GM12878 (cell line): ENCODE measurements at regions not wholly inside any gene's neighbourhood (a gene's known extent, or its start where the extent isn't known, plus 50 kb on each side); places are given as distances from the start of the nearest gene placed in this dataset.

Experiments
- ATAC-seq: fragments of 200-7000 bp; cut with Tn5 transposase; 3 replicates; pipeline ENCODE4 v1.9.1; 2020; ENCODE audit warnings: mild to moderate bottlenecking, moderate library complexity
- BruUV-seq: library from RNA; stranded (reverse); fragments of 400-500 nt; replicated peaks from 2 replicates; lab custom pipeline; 2021; lab: Mats Ljungman, UMichigan
- CTCF ChIA-PET: fragments of 300-600 bp; sonication (Branson Sonifier 250); formaldehyde crosslinking; extraction: SDS; loops from one replicate; lab custom pipeline; 2021; ENCODE audit warnings: inconsistent platforms; lab: Yijun Ruan, JAX
- POLR2A ChIA-PET: fragments of 350-600 bp; formaldehyde crosslinking; extraction: SDS; loops from one replicate; lab custom pipeline; 2021; ENCODE audit warnings: inconsistent platforms; lab: Charles Lee
- RAD21 ChIA-PET: fragments of 300-600 bp; sonication (Branson Sonifier 250); formaldehyde crosslinking; loops from one replicate; lab custom pipeline; 2023; ENCODE audit warnings: antibody characterized with exemption; ENCODE audit not compliant: unreplicated experiment; lab: Charles Lee
- SMC1A ChIA-PET: fragments of 300-600 bp; sonication (Branson Sonifier 250); formaldehyde crosslinking; loops from one replicate; lab custom pipeline; 2023; ENCODE audit not compliant: unreplicated experiment, uncharacterized antibody; lab: Charles Lee
- DNase-seq: peaks from one replicate; pipeline ENCODE4 v3.0.0-alpha.2; 2011; ENCODE audit warnings: low read depth, low spot score
- FAIRE-seq: peaks from 3 replicates; lab custom pipeline; 2011; peaks lifted over from hg19 to GRCh38; lab: Jason Lieb, UNC
- H2AFZ ChIP-seq: 2 replicates; pipeline ENCODE4 v1.6.0; 2011; ENCODE audit warnings: low read depth, low read length, control low read depth; ENCODE audit not compliant: control insufficient read depth
- H3K27ac ChIP-seq: 2 replicates; pipeline ENCODE4 v1.5.1; 2011; ENCODE audit warnings: control low read depth; ENCODE audit not compliant: control insufficient read depth, insufficient read depth
- H3K27me3 ChIP-seq, 2 experiments: replicated peaks in 1 of 2; 2 replicates each; pipeline versions ENCODE4 v1.6.0 to v1.6.1; 2011; ENCODE audit warnings: low read length in 1 of 2; ENCODE audit not compliant: control insufficient read depth in 2 of 2, insufficient read depth in 2 of 2
- H3K36me3 ChIP-seq, 2 experiments: 2 replicates each; pipeline ENCODE4 v1.5.1; 2011; ENCODE audit warnings: low read length in 1 of 2; ENCODE audit not compliant: control insufficient read depth in 2 of 2, insufficient read depth in 2 of 2
- H3K4me1 ChIP-seq: 2 replicates; pipeline ENCODE4 v1.6.1; 2011; ENCODE audit warnings: mild to moderate bottlenecking, low read length, moderate library complexity, mixed read lengths; ENCODE audit not compliant: control insufficient read depth, insufficient read depth
- H3K4me2 ChIP-seq: 2 replicates; pipeline ENCODE4 v1.6.0; 2011; ENCODE audit warnings: control low read depth; ENCODE audit not compliant: control insufficient read depth, insufficient read depth
- H3K4me3 ChIP-seq: fragments of 200-600 bp; sonication (generic); 2 replicates; pipeline ENCODE4 v1.5.1; 2016
- H3K79me2 ChIP-seq: 2 replicates; pipeline ENCODE4 v1.6.0; 2011; ENCODE audit warnings: low read length; ENCODE audit not compliant: control insufficient read depth, insufficient read depth
- H3K9ac ChIP-seq: 2 replicates; pipeline ENCODE4 v1.8.0; 2011; ENCODE audit warnings: low read length, control low read depth, mixed read lengths; ENCODE audit not compliant: control insufficient read depth, insufficient read depth
- H3K9me3 ChIP-seq: replicated peaks from 3 replicates; pipeline ENCODE4 v1.5.1; 2011; ENCODE audit warnings: mild to moderate bottlenecking, low read length; ENCODE audit not compliant: control insufficient read depth, insufficient read depth
- H4K20me1 ChIP-seq: 2 replicates; pipeline ENCODE4 v1.6.0; 2011; ENCODE audit not compliant: control insufficient read depth, insufficient read depth
- BACH1 ChIP-seq: fragments of 450-650 bp; IDR thresholded peaks from 2 replicates; pipeline ENCODE4 v1.6.1; 2017; ENCODE audit warnings: mild to moderate bottlenecking, borderline replicate concordance
- DPF2 ChIP-seq: fragments of 450-650 bp; IDR thresholded peaks from 2 replicates; pipeline ENCODE4 v1.6.1; 2017; ENCODE audit warnings: mild to moderate bottlenecking
- ETV6 ChIP-seq, 2 experiments: fragments of 450-650 bp in 1 of 2; IDR thresholded peaks in 1 of 2; conservative IDR thresholded peaks in 1 of 2; 2 replicates each; pipeline ENCODE4 v1.6.1; 2014; ENCODE audit warnings: antibody characterized with exemption in 1 of 2, borderline replicate concordance in 1 of 2, low read depth in 1 of 2, mild to moderate bottlenecking in 1 of 2, moderate library complexity in 1 of 2
- HDGF ChIP-seq: fragments of 450-650 bp; IDR thresholded peaks from 2 replicates; pipeline ENCODE4 v1.6.1; 2016; ENCODE audit warnings: antibody characterized with exemption
- IKZF1 ChIP-seq: fragments of 450-650 bp; conservative IDR thresholded peaks from 2 replicates; pipeline ENCODE4 v1.6.1; 2017; ENCODE audit warnings: antibody characterized with exemption, mild to moderate bottlenecking
- IRF4 ChIP-seq: IDR thresholded peaks from 2 replicates; pipeline ENCODE4 v1.6.1; 2011; ENCODE audit warnings: low read depth, low read length
- MYC ChIP-seq: IDR thresholded peaks from 2 replicates; pipeline ENCODE4 v1.6.1; 2011; ENCODE audit warnings: mild to moderate bottlenecking, low read length, moderate library complexity, inconsistent platforms; ENCODE audit not compliant: insufficient read depth, insufficient replicate concordance, insufficient read length, severe bottlenecking
- NFIC ChIP-seq: IDR thresholded peaks from 2 replicates; pipeline ENCODE4 v1.6.1; 2012; ENCODE audit warnings: low read depth, mild to moderate bottlenecking, inconsistent platforms, low read length, moderate library complexity
- NFXL1 ChIP-seq: fragments of 450-650 bp; IDR thresholded peaks from 2 replicates; pipeline ENCODE4 v1.6.1; 2017; ENCODE audit warnings: antibody characterized with exemption, mild to moderate bottlenecking, borderline replicate concordance
- PML ChIP-seq: IDR thresholded peaks from 2 replicates; pipeline ENCODE4 v1.6.1; 2012; ENCODE audit warnings: low read length, inconsistent platforms
- PRDM15 ChIP-seq: fragments of 450-650 bp; formaldehyde crosslinking; IDR thresholded peaks from 2 replicates; pipeline ENCODE4 v1.4.0; 2020; ENCODE audit warnings: mild to moderate bottlenecking, moderate library complexity
- RAD51 ChIP-seq: fragments of 450-650 bp; IDR thresholded peaks from 2 replicates; pipeline ENCODE4 v1.6.1; 2016; ENCODE audit warnings: moderate library complexity, mild to moderate bottlenecking, inconsistent platforms
- RB1 ChIP-seq: fragments of 450-650 bp; formaldehyde crosslinking; IDR thresholded peaks from 2 replicates; pipeline ENCODE4 v1.6.1; 2017; ENCODE audit warnings: mild to moderate bottlenecking, borderline replicate concordance
- RELA ChIP-seq: fragments of 450-650 bp; IDR thresholded peaks from 2 replicates; pipeline ENCODE4 v1.8.0; 2014; ENCODE audit warnings: borderline replicate concordance; ENCODE audit not compliant: partially characterized antibody
- REST ChIP-seq: IDR thresholded peaks from 2 replicates; pipeline ENCODE4 v1.6.1; 2012; ENCODE audit warnings: mild to moderate bottlenecking, low read depth, low read length
- SMAD5 ChIP-seq: IDR thresholded peaks from 2 replicates; pipeline ENCODE4 v1.6.1; 2016; ENCODE audit warnings: antibody characterized with exemption, low read depth
- WGBS: methylation state at CpG from one replicate; pipeline ENCODE4 v1.1.6; 2016; ENCODE audit warnings: low lambda C conversion rate; ENCODE audit not compliant: insufficient replicate concordance, insufficient coverage; ENCODE audit errors: missing lambda C conversion rate; 5-methylcytosine and 5-hydroxymethylcytosine counted together
- in situ Hi-C: fragments of 300-500 bp; cut with MboI; formaldehyde crosslinking; loops from 9 replicates; pipeline ENCODE4 v1.14.3; 2018; ENCODE audit warnings: mixed read lengths
- intact Hi-C: fragments of 100-400 bp; cut with micrococcal nuclease; formaldehyde crosslinking; loops from one replicate; pipeline ENCODE4 v1.14.2; 2022; ENCODE audit not compliant: unreplicated experiment
- TF ChIP-seq, protein P1 (sequence below): fragments of 450-650 bp; IDR thresholded peaks from 2 replicates; pipeline ENCODE4 v1.6.1; 2016; ENCODE audit warnings: mild to moderate bottlenecking

DNA sequence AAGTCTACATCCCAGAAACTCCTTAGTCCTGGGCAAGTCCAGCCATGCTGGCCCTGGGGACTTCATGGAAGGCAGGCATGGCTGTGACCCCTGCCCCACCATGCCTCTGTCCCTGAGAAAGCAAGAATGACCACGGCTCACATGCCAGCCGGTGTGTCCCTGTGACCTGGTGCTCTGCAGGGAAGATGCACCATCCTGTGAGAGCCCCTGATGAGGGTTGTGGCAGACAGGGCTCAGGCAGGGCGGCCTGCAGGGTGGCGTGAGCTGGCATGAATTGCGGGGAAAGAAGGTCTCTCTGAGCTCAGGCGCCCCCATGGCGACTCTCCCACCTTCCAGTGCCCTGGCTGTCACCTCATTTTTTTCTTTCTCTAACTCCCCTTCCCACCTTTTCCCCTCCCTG lies 260.3 kb downstream of the RBFOX3 start:
- H3K4me3 ChIP-seq, result no peak overlapping the region
- RAD21 ChIA-PET, result no interaction called here
- no peaks in the 10 kb centered on the region for H4K20me1 ChIP-seq
- intact Hi-C loops (no loop called here), in situ Hi-C loops (no loop called here)
- CTCF ChIA-PET, result no interaction called here
- H3K79me2 ChIP-seq, result no peaks in the 10 kb centered on the region
- no peak overlapping the region for H3K4me2 ChIP-seq
- 44% methylated on average over 5 of the region's 7 CpGs for WGBS
- no peak overlapping the region for H3K9ac ChIP-seq
- ATAC-seq (no peak), DNase-seq (no peak), FAIRE-seq (no peak)
- SMC1A ChIA-PET, result no interaction called here
- H2AFZ ChIP-seq, result no peak overlapping the region
- H3K36me3 ChIP-seq, result no peaks in the 10 kb centered on the region
- peaks cover 5 to 8% of the 10 kb centered on the region in 2 experiments for H3K27me3 ChIP-seq
- POLR2A ChIA-PET, result no interaction called here
- H3K9me3 ChIP-seq, result peaks cover 11% of the 10 kb centered on the region; the same call in 2 of the 3 replicates
- no TSS peak for BruUV-seq
- no peak overlapping the region for H3K27ac ChIP-seq
- H3K4me1 ChIP-seq, result no peaks in the 10 kb centered on the region
- TF ChIP-seq NFXL1 (no peak), PRDM15 (CRISPR knock-in tag) (no peak), ETV6 (conservative IDR thresholded peaks at IDR 0.05 in 1 of 2, IDR thresholded peaks at IDR 0.05 in 1 of 2; ENCODE audit: borderline replicate concordance in 1 of 2, low read depth in 1 of 2) (no peak), PML (no peak), RB1 (no peak), SMAD5 (no peak), BACH1 (no peak), REST (no peak), DPF2 (no peak), MYC (no peak), IRF4 (no peak), IKZF1 (no peak), HDGF (no peak), RAD51 (no peak), RELA (no peak), NFIC (no peak)
- TF ChIP-seq, protein P1, sequence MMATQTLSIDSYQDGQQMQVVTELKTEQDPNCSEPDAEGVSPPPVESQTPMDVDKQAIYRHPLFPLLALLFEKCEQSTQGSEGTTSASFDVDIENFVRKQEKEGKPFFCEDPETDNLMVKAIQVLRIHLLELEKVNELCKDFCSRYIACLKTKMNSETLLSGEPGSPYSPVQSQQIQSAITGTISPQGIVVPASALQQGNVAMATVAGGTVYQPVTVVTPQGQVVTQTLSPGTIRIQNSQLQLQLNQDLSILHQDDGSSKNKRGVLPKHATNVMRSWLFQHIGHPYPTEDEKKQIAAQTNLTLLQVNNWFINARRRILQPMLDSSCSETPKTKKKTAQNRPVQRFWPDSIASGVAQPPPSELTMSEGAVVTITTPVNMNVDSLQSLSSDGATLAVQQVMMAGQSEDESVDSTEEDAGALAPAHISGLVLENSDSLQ, result no peak
